WTC11 (cell line): ENCODE measurements at regions not wholly inside any gene's neighbourhood (a gene's known extent, or its start where the extent isn't known, plus 50 kb on each side); places are given as distances from the start of the nearest gene placed in this dataset.

Experiments
- ATAC-seq: fragments of 200-7000 bp; cut with Tn5 transposase; 2 replicates; pipeline ENCODE4 v1.10.0; 2021; ENCODE audit warnings: mild to moderate bottlenecking, moderate library complexity
- CTCF ChIA-PET: fragments of 300-600 bp; sonication (Branson Sonifier 250); formaldehyde crosslinking; loops from one replicate; lab custom pipeline; 2021; ENCODE audit warnings: antibody characterized with exemption; lab: Charles Lee
- POLR2A ChIA-PET: fragments of 350-600 bp; sonication (Branson Sonifier 250); formaldehyde crosslinking; loops from one replicate; lab custom pipeline; 2021; ENCODE audit warnings: antibody characterized with exemption; lab: Charles Lee
- DNase-seq: peaks from one replicate; pipeline ENCODE4 v3.0.0; 2021; ENCODE audit warnings: low spot score
- H3K27ac Mint-ChIP-seq: 2 replicates; pipeline ENCODE4 v1.8.0; 2021; ENCODE audit warnings: mixed read lengths
- H3K27me3 Mint-ChIP-seq: 2 replicates; pipeline ENCODE4 v1.8.0; 2021; ENCODE audit warnings: low read depth, mild to moderate bottlenecking, moderate library complexity, mixed read lengths
- H3K36me3 Mint-ChIP-seq: 2 replicates; pipeline ENCODE4 v1.8.0; 2021; ENCODE audit warnings: mixed read lengths
- H3K4me1 Mint-ChIP-seq: 2 replicates; pipeline ENCODE4 v1.8.0; 2022; ENCODE audit warnings: mixed read lengths
- H3K4me3 Mint-ChIP-seq: 2 replicates; pipeline ENCODE4 v1.8.0; 2021; ENCODE audit warnings: mild to moderate bottlenecking, moderate library complexity, mixed read lengths
- H3K9me3 Mint-ChIP-seq: 2 replicates; pipeline ENCODE4 v1.8.0; 2021; ENCODE audit warnings: mixed read lengths
- CREB1 ChIP-seq: sonication (generic); formaldehyde crosslinking; IDR thresholded peaks from 2 replicates; pipeline ENCODE4 v1.8.0; 2023; ENCODE audit warnings: mild to moderate bottlenecking, missing genetic modification reagents
- ESRRA ChIP-seq: sonication (generic); formaldehyde crosslinking; IDR thresholded peaks from 2 replicates; pipeline ENCODE4 v1.8.1; 2022; ENCODE audit warnings: mild to moderate bottlenecking, missing genetic modification reagents, borderline replicate concordance
- FOXJ3 ChIP-seq: sonication (generic); formaldehyde crosslinking; IDR thresholded peaks from 2 replicates; pipeline ENCODE4 v1.9.0; 2021; ENCODE audit warnings: missing genetic modification reagents, mild to moderate bottlenecking, borderline replicate concordance
- FOXK1 ChIP-seq: sonication (generic); formaldehyde crosslinking; IDR thresholded peaks from 2 replicates; pipeline ENCODE4 v1.8.0; 2022; ENCODE audit warnings: mild to moderate bottlenecking, moderate library complexity, missing genetic modification reagents
- GRHL2 ChIP-seq: fragments of 250-450 bp; sonication (Bioruptor Pico); IDR thresholded peaks from 2 replicates; pipeline ENCODE4 v1.8.0; 2022; ENCODE audit warnings: mild to moderate bottlenecking, moderate library complexity; ENCODE audit not compliant: insufficient replicate concordance, severe bottlenecking
- MXD4 ChIP-seq: fragments of 250-450 bp; sonication (Bioruptor Pico); IDR thresholded peaks from 2 replicates; pipeline ENCODE4 v1.8.0; 2021; ENCODE audit warnings: mild to moderate bottlenecking, moderate library complexity, borderline replicate concordance
- NFE2L1 ChIP-seq: sonication (generic); formaldehyde crosslinking; IDR thresholded peaks from 2 replicates; pipeline ENCODE4 v1.8.1; 2023; ENCODE audit warnings: missing genetic modification reagents
- NR1H2 ChIP-seq: sonication (generic); formaldehyde crosslinking; IDR thresholded peaks from 2 replicates; pipeline ENCODE4 v1.9.0; 2021; ENCODE audit warnings: mild to moderate bottlenecking, moderate library complexity, missing genetic modification reagents
- NR2C2 ChIP-seq: sonication (generic); formaldehyde crosslinking; IDR thresholded peaks from 2 replicates; pipeline ENCODE4 v1.8.0; 2022; ENCODE audit warnings: mild to moderate bottlenecking, missing genetic modification reagents
- NR3C1 ChIP-seq: sonication (generic); formaldehyde crosslinking; conservative IDR thresholded peaks from 2 replicates; pipeline ENCODE4 v1.8.1; 2023; ENCODE audit warnings: low read depth, mild to moderate bottlenecking, missing genetic modification reagents
- SMAD3 ChIP-seq: sonication (generic); formaldehyde crosslinking; IDR thresholded peaks from 2 replicates; pipeline ENCODE4 v1.8.0; 2022; ENCODE audit warnings: missing genetic modification reagents, mild to moderate bottlenecking, borderline replicate concordance
- SOX15 ChIP-seq: fragments of 250-450 bp; sonication (Bioruptor Pico); IDR thresholded peaks from 2 replicates; pipeline ENCODE4 v1.9.0; 2021; ENCODE audit warnings: mild to moderate bottlenecking
- SP1 ChIP-seq: sonication (generic); formaldehyde crosslinking; conservative IDR thresholded peaks from 2 replicates; pipeline ENCODE4 v1.8.1; 2022; ENCODE audit warnings: missing genetic modification reagents
- ZNF121 ChIP-seq: sonication (generic); formaldehyde crosslinking; IDR thresholded peaks from 2 replicates; pipeline ENCODE4 v1.8.0; 2023; ENCODE audit warnings: missing genetic modification reagents
- ZNF219 ChIP-seq: sonication (generic); formaldehyde crosslinking; IDR thresholded peaks from 2 replicates; pipeline ENCODE4 v1.8.0; 2023; ENCODE audit warnings: missing genetic modification reagents, mild to moderate bottlenecking, borderline replicate concordance
- ZNF263 ChIP-seq: sonication (generic); formaldehyde crosslinking; IDR thresholded peaks from 2 replicates; pipeline ENCODE4 v1.8.1; 2022; ENCODE audit warnings: low read depth, mild to moderate bottlenecking, moderate library complexity, missing genetic modification reagents
- ZNF317 ChIP-seq: sonication (generic); formaldehyde crosslinking; IDR thresholded peaks from 2 replicates; pipeline ENCODE4 v1.8.1; 2023; ENCODE audit warnings: low read depth, mild to moderate bottlenecking, moderate library complexity, missing genetic modification reagents, borderline replicate concordance
- ZNF416 ChIP-seq: fragments of 250-450 bp; sonication (Bioruptor Pico); IDR thresholded peaks from 2 replicates; pipeline ENCODE4 v1.9.0; 2021; ENCODE audit warnings: mild to moderate bottlenecking, inconsistent platforms
- TF ChIP-seq, protein P1 (sequence below): sonication (generic); formaldehyde crosslinking; IDR thresholded peaks from 2 replicates; pipeline ENCODE4 v1.8.0; 2022; ENCODE audit warnings: missing genetic modification reagents
- TF ChIP-seq, protein P2 (sequence below): sonication (generic); formaldehyde crosslinking; IDR thresholded peaks from 2 replicates; pipeline ENCODE4 v1.8.1; 2023; ENCODE audit warnings: mild to moderate bottlenecking, missing genetic modification reagents
- TF ChIP-seq, protein P3 (sequence below): sonication (generic); formaldehyde crosslinking; IDR thresholded peaks from 2 replicates; pipeline ENCODE4 v1.8.1; 2023; ENCODE audit warnings: mild to moderate bottlenecking, missing genetic modification reagents, borderline replicate concordance

DNA sequence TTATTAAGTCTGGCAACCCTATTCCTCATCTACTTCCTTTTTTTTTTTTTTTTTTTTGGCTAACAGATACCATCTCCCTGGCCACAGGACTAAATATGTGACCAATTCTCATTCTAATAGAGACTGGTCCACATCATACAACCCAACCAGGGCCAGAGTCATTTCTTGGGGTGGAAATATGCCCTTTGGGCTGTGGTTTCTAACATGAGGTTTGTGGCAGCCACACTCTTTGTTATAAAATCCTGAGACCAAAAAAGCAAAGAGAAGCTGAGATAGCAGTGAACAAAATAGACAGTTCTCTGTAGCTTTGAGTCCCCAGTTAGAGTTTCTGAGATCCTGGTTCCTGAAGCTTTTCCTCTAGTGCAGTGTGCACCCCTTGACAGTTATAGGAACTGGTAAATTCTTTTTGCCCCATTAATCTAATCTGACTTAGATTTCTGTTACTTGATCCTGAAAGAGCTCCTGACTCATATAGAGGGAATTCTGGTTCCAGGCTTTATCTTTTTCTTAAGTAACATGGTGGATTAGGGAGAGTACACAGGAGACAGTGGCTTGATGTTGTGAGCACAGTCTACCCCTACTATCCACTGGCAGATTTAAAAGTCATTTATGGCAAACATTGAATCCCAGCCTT is 86.8 kb downstream of the MAIP1 start (continued):
- TF ChIP-seq, protein P1, sequence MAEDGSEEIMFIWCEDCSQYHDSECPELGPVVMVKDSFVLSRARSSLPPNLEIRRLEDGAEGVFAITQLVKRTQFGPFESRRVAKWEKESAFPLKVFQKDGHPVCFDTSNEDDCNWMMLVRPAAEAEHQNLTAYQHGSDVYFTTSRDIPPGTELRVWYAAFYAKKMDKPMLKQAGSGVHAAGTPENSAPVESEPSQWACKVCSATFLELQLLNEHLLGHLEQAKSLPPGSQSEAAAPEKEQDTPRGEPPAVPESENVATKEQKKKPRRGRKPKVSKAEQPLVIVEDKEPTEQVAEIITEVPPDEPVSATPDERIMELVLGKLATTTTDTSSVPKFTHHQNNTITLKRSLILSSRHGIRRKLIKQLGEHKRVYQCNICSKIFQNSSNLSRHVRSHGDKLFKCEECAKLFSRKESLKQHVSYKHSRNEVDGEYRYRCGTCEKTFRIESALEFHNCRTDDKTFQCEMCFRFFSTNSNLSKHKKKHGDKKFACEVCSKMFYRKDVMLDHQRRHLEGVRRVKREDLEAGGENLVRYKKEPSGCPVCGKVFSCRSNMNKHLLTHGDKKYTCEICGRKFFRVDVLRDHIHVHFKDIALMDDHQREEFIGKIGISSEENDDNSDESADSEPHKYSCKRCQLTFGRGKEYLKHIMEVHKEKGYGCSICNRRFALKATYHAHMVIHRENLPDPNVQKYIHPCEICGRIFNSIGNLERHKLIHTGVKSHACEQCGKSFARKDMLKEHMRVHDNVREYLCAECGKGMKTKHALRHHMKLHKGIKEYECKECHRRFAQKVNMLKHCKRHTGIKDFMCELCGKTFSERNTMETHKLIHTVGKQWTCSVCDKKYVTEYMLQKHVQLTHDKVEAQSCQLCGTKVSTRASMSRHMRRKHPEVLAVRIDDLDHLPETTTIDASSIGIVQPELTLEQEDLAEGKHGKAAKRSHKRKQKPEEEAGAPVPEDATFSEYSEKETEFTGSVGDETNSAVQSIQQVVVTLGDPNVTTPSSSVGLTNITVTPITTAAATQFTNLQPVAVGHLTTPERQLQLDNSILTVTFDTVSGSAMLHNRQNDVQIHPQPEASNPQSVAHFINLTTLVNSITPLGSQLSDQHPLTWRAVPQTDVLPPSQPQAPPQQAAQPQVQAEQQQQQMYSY (CRISPR knock-in tag): no peak

DNA sequence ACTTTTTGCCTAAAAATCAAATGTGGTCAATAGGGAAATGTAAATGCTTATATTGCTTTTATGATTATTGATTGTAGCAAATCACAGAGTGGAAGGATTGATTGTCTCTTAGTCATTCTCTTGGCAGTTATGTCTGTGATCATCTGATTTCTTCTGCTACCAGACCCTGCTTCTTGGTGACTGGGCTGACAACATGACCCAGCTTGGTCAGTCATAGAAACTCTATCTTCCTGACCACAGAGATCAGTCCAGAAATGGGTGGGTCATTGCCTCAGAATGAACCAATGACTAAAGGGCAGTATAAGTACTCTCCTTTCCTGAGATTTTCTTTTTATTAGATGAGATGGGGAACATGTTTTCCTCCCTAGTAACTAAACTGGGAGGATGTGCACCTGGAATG is 87.6 kb downstream of the MAIP1 start:
- Mint-ChIP-seq H3K27me3 (peaks cover 3% of the 10 kb centered on the region; the same call in 1 of the 2 replicates), H3K4me3 (no peak overlapping the region), H3K4me1 (peaks cover 17% of the 10 kb centered on the region), H3K27ac (no peak overlapping the region), H3K9me3 (peaks cover 47% of the 10 kb centered on the region), H3K36me3 (peaks cover 34% of the 10 kb centered on the region)
- ChIA-PET CTCF (no interaction called here), POLR2A (no interaction called here)
- no peak for ATAC-seq
- DNase-seq: no peak
- TF ChIP-seq ZNF317 (no peak), NR3C1 (CRISPR knock-in tag) (no peak), NR1H2 (CRISPR knock-in tag) (no peak), SMAD3 (no peak), ZNF219 (CRISPR knock-in tag) (no peak), ZNF416 (CRISPR knock-in tag) (no peak), NR2C2 (CRISPR knock-in tag) (no peak), FOXK1 (no peak), SP1 (no peak), CREB1 (no peak), MXD4 (CRISPR knock-in tag) (no peak), GRHL2 (no peak), SOX15 (CRISPR knock-in tag) (no peak), ZNF121 (CRISPR knock-in tag) (no peak), FOXJ3 (no peak), NFE2L1 (CRISPR knock-in tag) (no peak), ZNF263 (CRISPR knock-in tag) (no peak), ESRRA (CRISPR knock-in tag) (no peak)
- TF ChIP-seq, protein P2, sequence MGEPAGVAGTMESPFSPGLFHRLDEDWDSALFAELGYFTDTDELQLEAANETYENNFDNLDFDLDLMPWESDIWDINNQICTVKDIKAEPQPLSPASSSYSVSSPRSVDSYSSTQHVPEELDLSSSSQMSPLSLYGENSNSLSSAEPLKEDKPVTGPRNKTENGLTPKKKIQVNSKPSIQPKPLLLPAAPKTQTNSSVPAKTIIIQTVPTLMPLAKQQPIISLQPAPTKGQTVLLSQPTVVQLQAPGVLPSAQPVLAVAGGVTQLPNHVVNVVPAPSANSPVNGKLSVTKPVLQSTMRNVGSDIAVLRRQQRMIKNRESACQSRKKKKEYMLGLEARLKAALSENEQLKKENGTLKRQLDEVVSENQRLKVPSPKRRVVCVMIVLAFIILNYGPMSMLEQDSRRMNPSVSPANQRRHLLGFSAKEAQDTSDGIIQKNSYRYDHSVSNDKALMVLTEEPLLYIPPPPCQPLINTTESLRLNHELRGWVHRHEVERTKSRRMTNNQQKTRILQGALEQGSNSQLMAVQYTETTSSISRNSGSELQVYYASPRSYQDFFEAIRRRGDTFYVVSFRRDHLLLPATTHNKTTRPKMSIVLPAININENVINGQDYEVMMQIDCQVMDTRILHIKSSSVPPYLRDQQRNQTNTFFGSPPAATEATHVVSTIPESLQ: no peak
- TF ChIP-seq, protein P3, sequence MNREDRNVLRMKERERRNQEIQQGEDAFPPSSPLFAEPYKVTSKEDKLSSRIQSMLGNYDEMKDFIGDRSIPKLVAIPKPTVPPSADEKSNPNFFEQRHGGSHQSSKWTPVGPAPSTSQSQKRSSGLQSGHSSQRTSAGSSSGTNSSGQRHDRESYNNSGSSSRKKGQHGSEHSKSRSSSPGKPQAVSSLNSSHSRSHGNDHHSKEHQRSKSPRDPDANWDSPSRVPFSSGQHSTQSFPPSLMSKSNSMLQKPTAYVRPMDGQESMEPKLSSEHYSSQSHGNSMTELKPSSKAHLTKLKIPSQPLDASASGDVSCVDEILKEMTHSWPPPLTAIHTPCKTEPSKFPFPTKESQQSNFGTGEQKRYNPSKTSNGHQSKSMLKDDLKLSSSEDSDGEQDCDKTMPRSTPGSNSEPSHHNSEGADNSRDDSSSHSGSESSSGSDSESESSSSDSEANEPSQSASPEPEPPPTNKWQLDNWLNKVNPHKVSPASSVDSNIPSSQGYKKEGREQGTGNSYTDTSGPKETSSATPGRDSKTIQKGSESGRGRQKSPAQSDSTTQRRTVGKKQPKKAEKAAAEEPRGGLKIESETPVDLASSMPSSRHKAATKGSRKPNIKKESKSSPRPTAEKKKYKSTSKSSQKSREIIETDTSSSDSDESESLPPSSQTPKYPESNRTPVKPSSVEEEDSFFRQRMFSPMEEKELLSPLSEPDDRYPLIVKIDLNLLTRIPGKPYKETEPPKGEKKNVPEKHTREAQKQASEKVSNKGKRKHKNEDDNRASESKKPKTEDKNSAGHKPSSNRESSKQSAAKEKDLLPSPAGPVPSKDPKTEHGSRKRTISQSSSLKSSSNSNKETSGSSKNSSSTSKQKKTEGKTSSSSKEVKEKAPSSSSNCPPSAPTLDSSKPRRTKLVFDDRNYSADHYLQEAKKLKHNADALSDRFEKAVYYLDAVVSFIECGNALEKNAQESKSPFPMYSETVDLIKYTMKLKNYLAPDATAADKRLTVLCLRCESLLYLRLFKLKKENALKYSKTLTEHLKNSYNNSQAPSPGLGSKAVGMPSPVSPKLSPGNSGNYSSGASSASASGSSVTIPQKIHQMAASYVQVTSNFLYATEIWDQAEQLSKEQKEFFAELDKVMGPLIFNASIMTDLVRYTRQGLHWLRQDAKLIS: no peak
- TF ChIP-seq, all 79 proteins: peak for 0
